Nucleus accumbens (tissue), 56 donors: ENCODE measurements at regions not wholly inside any gene's neighbourhood (a gene's known extent, or its start where the extent isn't known, plus 50 kb on each side); places are given as distances from the start of the nearest gene placed in this dataset.

Experiments
- DNase-seq, 56 donors: peaks; one replicate each; lab custom pipeline; 2025; lab: John Stamatoyannopoulos, UW

- DNase-seq = no peak
These were observed 51.9 kb upstream of the TMEM163 start for GRCh38 chr2:134770702-134771101.

- DNase-seq = no peak
These were observed 52.6 kb upstream of the TMEM163 start for GRCh38 chr2:134771313-134771801.

- no peak for DNase-seq
These were observed 53.8 kb upstream of the TMEM163 start for GRCh38 chr2:134772493-134773169.

GRCh38 chr2:134773335-134773734, 54.5 kb upstream of the TMEM163 start:
- DNase-seq = no peak

GRCh38 chr2:134773759-134774742, 55.3 kb upstream of the TMEM163 start:
- DNase-seq = no peak

GRCh38 chr2:134774786-134775641, 56.2 kb upstream of the TMEM163 start:
- no peak for DNase-seq

- DNase-seq = no peak
These were observed 58.0 kb upstream of the TMEM163 start for GRCh38 chr2:134776836-134777235.

- no peak for DNase-seq
These were observed 58.8 kb upstream of the TMEM163 start for GRCh38 chr2:134777593-134777992.

GRCh38 chr2:134778372-134778771, 59.6 kb upstream of the TMEM163 start:
- DNase-seq = no peak

GRCh38 chr2:134780972-134781371, 57.4 kb upstream of the ACMSD start:
- no peak for DNase-seq

- no peak for DNase-seq
These were observed 56.3 kb upstream of the ACMSD start for GRCh38 chr2:134782107-134782506.

GRCh38 chr2:134782792-134783191, 55.6 kb upstream of the ACMSD start:
- peak in 1 of 56 donors; percentile 5 for DNase-seq

- no peak for DNase-seq
These were observed 54.5 kb upstream of the ACMSD start for GRCh38 chr2:134783912-134784311.

GRCh38 chr2:134785659-134786430, 52.6 kb upstream of the ACMSD start:
- no peak for DNase-seq

GRCh38 chr2:134788417-134788816, 50.0 kb upstream of the ACMSD start:
- DNase-seq = no peak
